ENCODE measurements at regions not wholly inside any gene's neighbourhood (a gene's known extent, or its start where the extent isn't known, plus 50 kb on each side); places are given as distances from the start of the nearest gene placed in this dataset.

GRCh38 chr4:53697016-53697685, 105.9 kb upstream of the LNX1 start:
- Histone ChIP-seq H3K4me3 (ENCODE audit: low read depth, low read length) (no peak overlapping the region), H3K36me3 (ENCODE audit: control insufficient read depth, insufficient read depth, low read length) (no peaks in the 10 kb centered on the region), H3K27me3 (ENCODE audit: control insufficient read depth, insufficient read depth, low read length) (no peaks in the 10 kb centered on the region)
- TF ChIP-seq CTCF (IDR thresholded peaks at IDR 0.05; ENCODE audit: insufficient read depth, low read length, poor library complexity, severe bottlenecking), result no peak
- DNase-seq (ENCODE audit: low read depth), result no peak

DNA sequence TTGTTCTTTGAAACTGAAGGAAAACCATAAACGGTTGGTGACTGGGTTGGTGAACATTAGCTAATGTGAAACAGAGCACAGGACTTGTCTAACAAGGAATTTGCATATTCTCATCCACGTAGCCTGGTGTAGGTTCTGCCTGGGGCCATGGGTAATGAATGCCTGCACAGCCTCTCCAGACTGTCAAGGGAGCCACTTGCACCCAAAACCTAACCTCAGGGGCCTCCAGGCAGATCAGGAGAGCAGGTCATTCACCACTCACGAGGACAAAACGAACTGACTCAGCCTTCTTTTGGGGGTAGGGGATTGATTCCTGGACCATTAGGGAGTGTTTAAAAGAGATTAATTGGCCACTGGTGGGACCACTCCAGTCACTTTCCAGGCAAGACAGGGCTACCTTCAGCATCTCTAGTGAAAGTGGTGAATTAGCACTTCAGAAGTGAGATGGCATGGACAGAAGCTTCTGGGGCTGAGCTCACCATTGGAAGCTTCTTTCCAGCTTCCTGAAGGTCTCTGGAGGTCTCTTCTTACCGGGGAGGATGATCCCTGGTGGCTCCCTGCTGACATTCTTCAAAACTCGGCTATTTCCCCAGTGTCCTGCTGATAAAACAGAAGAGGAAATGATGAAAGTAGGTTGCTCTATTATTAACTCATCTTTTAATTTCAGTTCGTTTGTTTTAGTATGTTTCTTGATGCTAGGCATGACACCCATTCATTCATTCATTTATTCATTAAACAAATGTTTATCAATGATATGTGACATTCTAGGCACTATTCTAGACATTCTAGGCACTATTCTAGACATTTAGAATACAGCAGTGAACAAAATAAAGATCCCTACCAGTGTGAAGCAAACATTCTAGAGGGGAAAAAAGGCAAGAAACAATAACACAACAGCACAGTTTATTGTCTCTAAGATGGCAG, 104.5 kb upstream of the LNX1 start:
- no peak for DNase-seq (ENCODE audit: low read depth)
- no peaks in the 10 kb centered on the region for H3K36me3 ChIP-seq (ENCODE audit: control insufficient read depth, insufficient read depth, low read length)
- H3K4me3 ChIP-seq (ENCODE audit: low read depth, low read length), result no peak overlapping the region
- TF ChIP-seq CTCF (IDR thresholded peaks at IDR 0.05; ENCODE audit: insufficient read depth, low read length, poor library complexity, severe bottlenecking), result no peak
- no peaks in the 10 kb centered on the region for H3K27me3 ChIP-seq (ENCODE audit: control insufficient read depth, insufficient read depth, low read length)

DNA sequence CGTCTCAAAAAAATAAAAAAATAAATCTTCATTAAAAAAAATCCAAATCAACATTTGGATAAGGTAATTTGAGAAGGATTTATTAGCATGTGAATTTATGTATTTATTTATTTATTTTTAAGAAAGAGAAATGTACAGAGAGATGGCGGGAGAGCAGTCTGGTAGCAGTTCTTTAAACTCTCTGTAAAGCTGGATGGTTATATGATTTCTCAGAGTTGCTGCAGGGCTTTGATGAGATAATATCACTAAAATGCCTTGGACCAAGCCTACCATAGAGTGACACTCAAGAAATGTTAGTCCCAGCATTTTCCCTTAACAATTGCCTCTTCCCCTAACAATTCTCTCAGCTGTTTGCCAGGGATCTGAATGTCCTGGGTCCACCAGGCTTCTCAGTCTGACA, 103.4 kb upstream of the LNX1 start:
- no peaks in the 10 kb centered on the region for H3K36me3 ChIP-seq (ENCODE audit: control insufficient read depth, insufficient read depth, low read length)
- no peak overlapping the region for H3K4me3 ChIP-seq (ENCODE audit: low read depth, low read length)
- no peak for DNase-seq (ENCODE audit: low read depth)
- no peaks in the 10 kb centered on the region for H3K27me3 ChIP-seq (ENCODE audit: control insufficient read depth, insufficient read depth, low read length)
- no peak for TF ChIP-seq CTCF (IDR thresholded peaks at IDR 0.05; ENCODE audit: insufficient read depth, low read length, poor library complexity, severe bottlenecking)

DNA sequence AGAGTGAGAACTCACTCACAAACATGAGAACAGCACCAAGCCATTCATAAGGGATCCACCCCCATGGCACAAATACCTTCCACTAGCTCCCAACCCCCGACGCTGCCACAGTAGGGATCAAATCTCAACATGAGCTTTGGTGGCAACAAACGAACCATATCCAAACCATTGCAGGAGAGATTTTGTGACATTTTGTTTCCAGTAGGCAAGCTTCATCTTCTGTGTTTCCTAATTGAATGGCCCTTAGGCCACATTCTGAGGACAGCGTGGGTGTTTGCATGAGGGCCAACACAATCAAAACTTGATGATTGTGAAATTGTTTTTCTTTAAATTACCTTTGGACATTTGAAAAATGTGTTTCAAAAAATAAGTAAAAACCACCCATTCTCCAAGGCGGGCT, 102.6 kb upstream of the LNX1 start:
- H3K4me3 ChIP-seq (ENCODE audit: low read depth, low read length), result no peak overlapping the region
- no peak for TF ChIP-seq CTCF (IDR thresholded peaks at IDR 0.05; ENCODE audit: insufficient read depth, low read length, poor library complexity, severe bottlenecking)
- no peaks in the 10 kb centered on the region for H3K27me3 ChIP-seq (ENCODE audit: control insufficient read depth, insufficient read depth, low read length)
- DNase-seq (ENCODE audit: low read depth), result no peak
- H3K36me3 ChIP-seq (ENCODE audit: control insufficient read depth, insufficient read depth, low read length), result no peaks in the 10 kb centered on the region

GRCh38 chr4:53693408-53693807, 102.1 kb upstream of the LNX1 start:
- Histone ChIP-seq H3K4me3 (ENCODE audit: low read depth, low read length) (no peak overlapping the region), H3K36me3 (ENCODE audit: control insufficient read depth, insufficient read depth, low read length) (no peaks in the 10 kb centered on the region), H3K27me3 (ENCODE audit: control insufficient read depth, insufficient read depth, low read length) (no peaks in the 10 kb centered on the region)
- DNase-seq (ENCODE audit: low read depth), result no peak
- no peak for TF ChIP-seq CTCF (IDR thresholded peaks at IDR 0.05; ENCODE audit: insufficient read depth, low read length, poor library complexity, severe bottlenecking)
